MM.1S (cell line): ENCODE measurements at regions not wholly inside any gene's neighbourhood (a gene's known extent, or its start where the extent isn't known, plus 50 kb on each side); places are given as distances from the start of the nearest gene placed in this dataset.

Experiments
- DNase-seq: peaks from one replicate; pipeline ENCODE4 v3.0.0-alpha.2; 2015
- H2AFZ ChIP-seq: fragments of 300-600 bp; sonication (generic); 2 replicates; pipeline ENCODE4 v1.6.0; 2016; ENCODE audit warnings: antibody characterized with exemption, low read length
- H3F3A ChIP-seq: fragments of 300-600 bp; sonication (generic); 2 replicates; pipeline ENCODE4 v1.6.1; 2016; ENCODE audit warnings: mild to moderate bottlenecking, antibody characterized with exemption, low read length, moderate library complexity, mixed read lengths; ENCODE audit not compliant: insufficient read depth
- H3K27ac ChIP-seq: fragments of 300-600 bp; sonication (generic); 2 replicates; pipeline ENCODE4 v1.5.1; 2016; ENCODE audit warnings: mild to moderate bottlenecking, low read length
- H3K27me3 ChIP-seq: fragments of 300-600 bp; sonication (generic); replicated peaks from 2 replicates; pipeline ENCODE4 v1.6.0; 2016; ENCODE audit warnings: low read length; ENCODE audit not compliant: insufficient read depth
- H3K36me3 ChIP-seq: fragments of 300-600 bp; sonication (generic); replicated peaks from 2 replicates; pipeline ENCODE4 v1.6.1; 2016; ENCODE audit warnings: mild to moderate bottlenecking, low read length, mixed read lengths; ENCODE audit not compliant: insufficient read depth
- H3K4me1 ChIP-seq: fragments of 300-600 bp; sonication (generic); 2 replicates; pipeline ENCODE4 v1.6.1; 2016; ENCODE audit warnings: low read length, mixed read lengths
- H3K4me2 ChIP-seq: fragments of 300-600 bp; sonication (generic); 2 replicates; pipeline ENCODE4 v1.6.0; 2016; ENCODE audit warnings: low read depth, low read length
- H3K4me3 ChIP-seq: fragments of 300-600 bp; sonication (generic); 2 replicates; pipeline ENCODE4 v1.5.1; 2016; ENCODE audit warnings: low read length, mixed read lengths
- H3K79me2 ChIP-seq: fragments of 300-600 bp; sonication (generic); 2 replicates; pipeline ENCODE4 v1.6.1; 2016; ENCODE audit warnings: mixed run types, low read length, mixed read lengths
- H3K9ac ChIP-seq: fragments of 300-600 bp; sonication (generic); 2 replicates; pipeline ENCODE4 v1.6.1; 2016; ENCODE audit warnings: low read length, mixed read lengths
- H3K9me2 ChIP-seq: fragments of 300-600 bp; sonication (generic); replicated peaks from 2 replicates; pipeline ENCODE4 v1.6.1; 2016; ENCODE audit warnings: mild to moderate bottlenecking, low read length, mixed read lengths; ENCODE audit not compliant: insufficient read depth
- H3K9me3 ChIP-seq: fragments of 300-600 bp; sonication (generic); replicated peaks from 2 replicates; pipeline ENCODE4 v1.6.1; 2016; ENCODE audit warnings: mild to moderate bottlenecking, low read length, mixed read lengths; ENCODE audit not compliant: insufficient read depth
- H4K20me1 ChIP-seq: fragments of 300-600 bp; sonication (generic); 2 replicates; pipeline ENCODE4 v1.6.1; 2016; ENCODE audit warnings: mild to moderate bottlenecking, low read length, moderate library complexity, mixed read lengths; ENCODE audit not compliant: insufficient read depth
- EZH2 ChIP-seq: fragments of 300-600 bp; sonication (generic); optimal IDR thresholded peaks from 2 replicates; pipeline ENCODE3; 2017; ENCODE audit warnings: low read depth, mild to moderate bottlenecking, antibody characterized with exemption, low read length, mixed read lengths
- EZH2phosphoT487 ChIP-seq: fragments of 300-600 bp; sonication (generic); IDR thresholded peaks from 2 replicates; pipeline ENCODE4 v1.6.1; 2018; ENCODE audit warnings: antibody characterized with exemption, low read length
- TF ChIP-seq, protein P1 (sequence below): fragments of 300-600 bp; sonication (generic); IDR thresholded peaks from 2 replicates; pipeline ENCODE4 v1.5.1; 2016; ENCODE audit warnings: antibody characterized with exemption, low read length, mixed read lengths

DNA sequence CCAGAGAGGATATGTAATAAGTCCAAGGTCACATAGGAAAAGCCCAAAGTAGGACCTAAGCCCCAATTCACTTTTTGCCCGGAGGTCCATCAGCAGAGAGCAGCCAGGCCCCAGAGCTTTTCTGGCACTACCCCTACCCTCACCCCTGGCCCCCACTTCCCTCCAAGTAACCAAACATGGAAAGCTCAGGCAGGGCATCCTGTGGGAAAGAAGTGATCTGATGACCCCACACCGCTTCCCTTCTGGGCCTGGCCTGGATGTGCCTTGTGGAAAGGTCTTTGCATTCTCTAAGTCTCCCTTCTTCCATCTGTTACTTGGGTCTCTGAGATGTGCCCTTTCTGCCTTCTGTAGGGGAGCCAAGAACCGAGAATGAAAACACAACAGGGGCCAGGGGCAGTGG lies 136.9 kb downstream of the TMEM132E start:
- H3K4me1 ChIP-seq = no peaks in the 10 kb centered on the region
- H3K9me2 ChIP-seq = no peaks in the 10 kb centered on the region
- H3K36me3 ChIP-seq = no peaks in the 10 kb centered on the region
- no peak for DNase-seq
- no peak overlapping the region for H3K4me2 ChIP-seq
- no peaks in the 10 kb centered on the region for H3K79me2 ChIP-seq
- H3K9ac ChIP-seq = no peak overlapping the region
- H3K4me3 ChIP-seq = no peak overlapping the region
- H3K27me3 ChIP-seq = peaks cover 13% of the 10 kb centered on the region; the same call in 1 of the 2 replicates
- no peaks in the 10 kb centered on the region for H3F3A ChIP-seq
- H3K9me3 ChIP-seq = no peaks in the 10 kb centered on the region
- no peaks in the 10 kb centered on the region for H4K20me1 ChIP-seq
- TF ChIP-seq EZH2 (no peak), EZH2phosphoT487 (no peak)
- TF ChIP-seq, protein P1, sequence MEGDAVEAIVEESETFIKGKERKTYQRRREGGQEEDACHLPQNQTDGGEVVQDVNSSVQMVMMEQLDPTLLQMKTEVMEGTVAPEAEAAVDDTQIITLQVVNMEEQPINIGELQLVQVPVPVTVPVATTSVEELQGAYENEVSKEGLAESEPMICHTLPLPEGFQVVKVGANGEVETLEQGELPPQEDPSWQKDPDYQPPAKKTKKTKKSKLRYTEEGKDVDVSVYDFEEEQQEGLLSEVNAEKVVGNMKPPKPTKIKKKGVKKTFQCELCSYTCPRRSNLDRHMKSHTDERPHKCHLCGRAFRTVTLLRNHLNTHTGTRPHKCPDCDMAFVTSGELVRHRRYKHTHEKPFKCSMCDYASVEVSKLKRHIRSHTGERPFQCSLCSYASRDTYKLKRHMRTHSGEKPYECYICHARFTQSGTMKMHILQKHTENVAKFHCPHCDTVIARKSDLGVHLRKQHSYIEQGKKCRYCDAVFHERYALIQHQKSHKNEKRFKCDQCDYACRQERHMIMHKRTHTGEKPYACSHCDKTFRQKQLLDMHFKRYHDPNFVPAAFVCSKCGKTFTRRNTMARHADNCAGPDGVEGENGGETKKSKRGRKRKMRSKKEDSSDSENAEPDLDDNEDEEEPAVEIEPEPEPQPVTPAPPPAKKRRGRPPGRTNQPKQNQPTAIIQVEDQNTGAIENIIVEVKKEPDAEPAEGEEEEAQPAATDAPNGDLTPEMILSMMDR = no peak
- no peak overlapping the region for H2AFZ ChIP-seq
- H3K27ac ChIP-seq = no peak overlapping the region

DNA sequence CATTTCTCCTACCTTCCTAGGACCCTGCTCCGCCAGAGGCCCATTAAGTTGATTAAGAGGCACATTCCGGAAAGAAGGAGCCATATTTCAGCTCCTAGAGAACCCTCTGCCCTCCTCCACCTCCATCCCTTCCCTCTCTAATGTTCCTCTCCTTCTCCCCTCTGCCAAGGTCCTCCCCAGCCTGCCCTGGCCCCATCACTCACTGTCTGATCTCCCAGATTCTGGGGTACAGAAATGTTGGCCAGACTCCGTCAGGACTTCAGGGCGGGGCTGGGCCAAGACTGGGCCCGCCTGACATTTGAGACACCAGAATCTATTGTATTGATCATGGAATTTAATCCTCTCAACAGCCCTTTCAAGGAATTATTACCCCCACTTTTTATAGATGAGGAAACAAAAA lies 136.1 kb downstream of the TMEM132E start:
- no peaks in the 10 kb centered on the region for H3F3A ChIP-seq
- no peak overlapping the region for H3K4me3 ChIP-seq
- H3K4me1 ChIP-seq = no peaks in the 10 kb centered on the region
- H4K20me1 ChIP-seq = no peaks in the 10 kb centered on the region
- no peak overlapping the region for H3K27ac ChIP-seq
- peaks cover 13% of the 10 kb centered on the region; the same call in 1 of the 2 replicates for H3K27me3 ChIP-seq
- no peak overlapping the region for H3K4me2 ChIP-seq
- H3K9me2 ChIP-seq = no peaks in the 10 kb centered on the region
- TF ChIP-seq, protein P1 = no peak
- TF ChIP-seq EZH2 = no peak
- H3K9ac ChIP-seq = no peak overlapping the region
- no peaks in the 10 kb centered on the region for H3K9me3 ChIP-seq
- no peaks in the 10 kb centered on the region for H3K79me2 ChIP-seq
- no peak for DNase-seq
- no peaks in the 10 kb centered on the region for H3K36me3 ChIP-seq
- no peak overlapping the region for H2AFZ ChIP-seq

DNA sequence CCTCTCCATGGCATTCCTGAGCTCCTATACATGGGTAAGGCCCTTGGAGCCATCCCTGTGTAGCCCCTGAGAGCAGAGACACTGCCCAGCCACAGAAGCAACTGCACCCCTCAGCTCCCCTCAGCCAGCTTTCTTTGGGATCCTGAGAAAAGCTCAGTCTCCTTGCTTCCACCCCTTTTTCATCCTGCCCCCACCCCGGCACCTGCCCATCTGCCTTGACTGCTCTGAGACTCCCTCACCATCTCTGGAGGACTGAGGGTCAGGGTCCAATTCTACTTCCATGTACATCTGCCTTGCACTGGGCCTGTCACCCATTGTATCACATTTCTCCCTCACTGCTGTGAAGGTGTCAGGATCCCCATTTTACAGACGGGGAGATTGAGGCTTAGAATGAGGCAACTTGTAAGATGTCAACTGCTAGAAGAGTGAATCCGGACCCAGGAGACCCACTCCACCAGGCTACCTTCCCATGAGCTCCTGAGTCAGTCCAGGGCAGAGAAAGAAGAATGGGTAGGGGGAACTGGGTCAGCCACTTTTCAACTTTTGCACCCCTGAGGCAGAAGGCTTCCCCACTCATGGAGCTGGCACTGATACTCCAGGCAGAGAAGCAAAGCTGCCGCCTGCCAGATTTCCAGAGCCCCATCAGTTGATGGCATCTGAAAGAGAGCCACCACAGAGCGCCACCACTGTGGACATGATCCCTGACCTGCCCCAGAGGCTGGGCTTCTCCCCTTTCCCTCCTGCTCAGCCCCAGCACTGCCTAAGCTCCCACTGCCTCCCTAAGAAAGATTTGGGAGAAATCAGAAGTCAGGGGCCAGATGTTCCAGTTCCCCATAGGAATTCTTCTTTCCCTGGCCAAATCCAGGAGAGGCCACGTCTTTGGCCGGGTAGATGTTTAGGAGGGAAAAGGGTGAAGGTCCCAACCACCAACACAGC lies 135.4 kb downstream of the TMEM132E start:
- Histone ChIP-seq H2AFZ (no peak overlapping the region), H3K27me3 (peaks cover 13% of the 10 kb centered on the region; the same call in 1 of the 2 replicates), H3K4me1 (no peaks in the 10 kb centered on the region), H3K27ac (no peak overlapping the region), H3K9me2 (no peaks in the 10 kb centered on the region), H4K20me1 (no peaks in the 10 kb centered on the region), H3K9ac (no peak overlapping the region), H3K36me3 (no peaks in the 10 kb centered on the region), H3K4me3 (no peak overlapping the region), H3F3A (no peaks in the 10 kb centered on the region), H3K79me2 (no peaks in the 10 kb centered on the region), H3K4me2 (no peak overlapping the region), H3K9me3 (no peaks in the 10 kb centered on the region)
- DNase-seq = no peak
- TF ChIP-seq EZH2phosphoT487 = no peak
- no peak for TF ChIP-seq EZH2
- TF ChIP-seq, protein P1 = no peak
